Right forelimb (tissue), 1 donor: ENCODE measurements at regions not wholly inside any gene's neighbourhood (a gene's known extent, or its start where the extent isn't known, plus 50 kb on each side); places are given as distances from the start of the nearest gene placed in this dataset.
"Not testable (repeated sequence)": the region's sequence is repeated elsewhere in the genome, so short reads cannot be mapped to it uniquely, and the experiment has no call there.

ENCODE experiments used
- DNase-seq: peaks from one replicate; pipeline ENCODE4 v3.0.0-alpha.2; 2018

DNA sequence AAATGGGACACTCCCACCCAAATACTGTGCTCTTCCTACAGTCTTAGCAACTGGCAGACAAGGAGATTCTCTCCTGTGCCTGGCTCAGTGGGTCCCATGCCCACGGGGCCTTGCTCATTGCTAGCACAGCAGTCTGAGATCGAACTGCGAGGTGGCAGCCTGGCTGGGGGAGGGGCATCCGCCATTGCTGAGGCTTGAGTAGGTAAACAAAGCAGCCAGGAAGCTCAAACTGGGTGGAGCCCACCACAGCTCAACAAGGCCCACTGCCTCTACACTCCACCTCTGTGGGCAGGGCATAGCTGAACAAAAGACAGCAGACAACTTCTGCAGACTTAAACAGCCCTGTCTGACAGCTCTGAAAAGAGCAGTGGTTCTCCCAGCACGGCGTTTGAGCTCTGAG lies 174.8 kb downstream of the COL12A1 start:
- DNase-seq, result not testable (repeated sequence)

- no peak for DNase-seq
These were observed 176.5 kb downstream of the COL12A1 start for GRCh38 chr6:75029333-75029732.

DNA sequence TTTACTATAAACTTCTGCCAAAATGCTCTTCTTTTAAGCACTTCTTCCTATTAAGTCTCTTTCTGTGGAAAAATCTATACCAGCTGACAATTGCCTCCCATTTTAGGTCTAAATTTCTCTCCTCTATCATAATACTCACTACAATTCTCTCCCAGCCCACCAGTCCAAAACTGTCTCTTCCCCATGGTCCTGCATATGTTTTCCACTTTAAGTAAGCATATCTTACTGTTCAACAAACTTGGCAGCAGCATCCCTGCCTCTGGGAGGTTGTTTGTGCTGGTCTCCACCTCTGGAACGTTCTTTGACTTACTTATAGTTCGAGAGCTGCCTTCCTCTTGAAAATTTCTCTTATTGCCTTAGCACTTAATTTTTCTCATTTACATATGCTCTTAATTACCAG lies 180.5 kb downstream of the COL12A1 start:
- no peak for DNase-seq

DNA sequence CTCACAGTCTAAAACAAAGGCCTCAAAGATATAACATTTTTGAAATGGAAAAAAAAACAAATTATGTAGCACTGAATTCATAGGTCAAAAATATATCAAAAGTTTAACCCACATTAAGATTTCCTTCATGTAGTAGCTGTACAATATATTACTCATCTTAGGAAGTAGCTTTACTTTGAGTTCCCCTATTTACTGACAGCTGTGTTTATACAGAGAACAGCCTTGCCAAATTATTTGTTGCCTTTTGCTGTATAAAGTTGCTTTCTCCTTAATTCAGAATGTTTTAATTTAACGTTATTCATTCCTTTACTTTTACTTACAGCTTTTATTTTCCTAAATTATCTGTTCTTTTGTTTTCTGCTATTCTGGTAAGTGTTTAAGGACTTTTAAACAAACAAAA lies 181.0 kb downstream of the COL12A1 start:
- no peak for DNase-seq

DNA sequence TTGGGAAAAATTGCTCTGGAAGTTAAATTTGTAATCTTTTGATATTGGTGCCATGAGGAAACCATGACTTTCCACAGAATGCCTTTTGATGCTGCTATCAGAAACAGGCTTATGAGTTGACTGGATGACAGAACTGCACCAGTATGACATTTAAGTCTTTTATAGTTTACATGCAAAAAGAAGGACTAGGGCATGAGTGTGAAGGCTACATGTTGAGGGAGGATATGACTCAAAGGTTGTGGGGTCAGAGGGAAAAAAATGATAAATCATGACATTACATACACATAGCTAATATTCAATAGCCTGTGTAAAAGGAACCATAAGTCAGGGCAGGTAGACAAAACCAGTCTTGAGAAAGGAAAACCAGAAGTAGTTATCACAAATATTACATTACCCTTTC lies 182.2 kb downstream of the COL12A1 start:
- no peak for DNase-seq

DNA sequence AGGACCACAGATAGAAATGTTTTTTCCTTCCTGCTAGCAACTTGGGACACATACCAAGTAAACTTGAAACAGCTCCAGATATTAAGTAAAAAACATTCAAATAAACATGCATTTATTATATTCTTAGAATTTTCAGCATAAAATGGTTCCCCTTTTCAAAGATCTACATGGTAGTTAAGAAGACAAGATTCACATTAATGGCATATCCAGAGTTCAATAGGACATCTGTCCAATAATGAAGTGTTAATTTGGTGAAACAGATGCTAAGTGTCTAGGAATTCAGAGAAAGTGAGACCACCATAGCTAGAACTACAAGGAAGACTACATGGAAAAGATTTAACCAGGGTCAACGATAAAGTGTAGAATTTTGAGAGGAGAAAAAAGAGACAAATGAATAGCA lies 184.9 kb downstream of the COL12A1 start:
- DNase-seq, result no peak

DNA sequence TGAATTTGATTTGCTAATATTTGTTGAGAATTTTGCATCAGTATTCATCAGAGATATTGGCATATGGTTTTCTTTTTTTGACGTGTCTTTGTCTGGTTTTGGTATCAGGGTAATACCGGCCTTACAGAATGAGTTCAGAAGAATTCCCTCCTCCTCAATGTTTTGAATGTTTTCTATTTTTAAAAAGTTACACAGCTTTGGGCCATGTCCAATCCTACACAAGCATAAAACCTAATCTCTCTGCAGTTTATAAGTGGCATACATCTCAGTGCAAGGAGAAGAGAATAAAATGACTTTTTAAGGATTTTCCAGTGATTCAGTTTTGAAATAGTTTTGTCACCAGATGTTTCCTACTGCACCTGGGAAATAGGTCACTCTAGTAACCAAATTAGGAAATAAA lies 185.5 kb downstream of the COL12A1 start:
- no peak for DNase-seq

DNA sequence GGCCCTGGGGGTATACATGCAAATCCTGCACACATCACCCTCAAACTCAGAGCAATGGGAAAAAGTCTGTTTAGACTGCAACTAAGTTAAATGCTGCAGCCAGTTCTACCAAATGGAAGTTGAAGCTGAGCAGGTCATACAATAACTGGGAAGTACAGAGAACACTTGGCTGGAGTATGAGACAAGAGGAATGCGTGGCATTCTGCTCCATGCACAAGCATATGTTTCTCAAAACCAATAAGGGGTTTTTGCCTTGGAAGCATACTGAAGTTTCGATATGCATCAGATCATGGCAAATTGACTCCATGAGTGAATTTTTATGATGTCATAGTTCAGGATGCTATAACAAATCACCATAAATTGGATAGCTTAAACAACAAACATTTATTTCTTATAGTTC lies 193.8 kb downstream of the COL12A1 start:
- DNase-seq, result no peak

DNA sequence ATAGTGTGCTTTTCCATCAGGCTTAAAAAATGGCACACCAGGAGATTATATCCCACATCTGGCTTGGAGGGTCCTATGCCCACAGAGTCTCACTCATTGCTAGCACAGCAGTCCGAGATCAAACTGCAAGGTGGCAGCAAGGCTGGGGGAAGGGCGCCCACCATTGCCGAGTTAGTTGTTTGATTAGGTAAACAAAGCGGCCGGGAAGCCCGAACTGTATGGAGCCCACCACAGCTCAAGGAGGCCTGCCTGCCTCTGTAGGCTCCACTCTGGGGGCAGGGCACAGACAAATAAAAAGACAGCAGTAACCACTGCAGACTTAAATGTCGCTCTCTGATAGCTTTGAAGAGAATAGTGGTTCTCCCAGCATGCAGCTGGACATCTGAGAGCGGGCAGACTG lies 201.9 kb downstream of the COL12A1 start:
- DNase-seq, result not testable (repeated sequence)

DNA sequence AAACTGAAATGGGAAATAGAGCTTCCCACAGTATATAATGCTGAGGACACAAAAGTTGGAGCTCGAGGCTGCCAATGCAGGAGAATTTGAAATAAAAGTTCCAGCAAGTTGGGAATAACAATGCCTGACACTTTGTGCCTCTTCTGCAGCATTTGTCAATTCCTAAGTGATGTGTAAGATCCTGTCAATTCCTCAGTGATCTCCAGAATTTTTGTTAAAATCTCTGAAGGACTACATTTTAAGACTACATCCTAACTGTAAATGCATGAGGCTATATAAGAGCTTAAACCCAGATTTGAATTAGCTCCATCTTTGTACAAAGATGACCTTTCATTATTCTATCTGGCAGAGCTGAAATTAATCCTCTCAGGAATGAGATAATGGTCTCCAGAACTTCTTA lies 208.2 kb downstream of the COL12A1 start:
- no peak for DNase-seq

- no peak for DNase-seq
These were observed 212.7 kb downstream of the COL12A1 start for GRCh38 chr6:74993136-74993535.

- peak; percentile 53 for DNase-seq
These were observed 214.1 kb downstream of the COL12A1 start for GRCh38 chr6:74991573-74992332.

DNA sequence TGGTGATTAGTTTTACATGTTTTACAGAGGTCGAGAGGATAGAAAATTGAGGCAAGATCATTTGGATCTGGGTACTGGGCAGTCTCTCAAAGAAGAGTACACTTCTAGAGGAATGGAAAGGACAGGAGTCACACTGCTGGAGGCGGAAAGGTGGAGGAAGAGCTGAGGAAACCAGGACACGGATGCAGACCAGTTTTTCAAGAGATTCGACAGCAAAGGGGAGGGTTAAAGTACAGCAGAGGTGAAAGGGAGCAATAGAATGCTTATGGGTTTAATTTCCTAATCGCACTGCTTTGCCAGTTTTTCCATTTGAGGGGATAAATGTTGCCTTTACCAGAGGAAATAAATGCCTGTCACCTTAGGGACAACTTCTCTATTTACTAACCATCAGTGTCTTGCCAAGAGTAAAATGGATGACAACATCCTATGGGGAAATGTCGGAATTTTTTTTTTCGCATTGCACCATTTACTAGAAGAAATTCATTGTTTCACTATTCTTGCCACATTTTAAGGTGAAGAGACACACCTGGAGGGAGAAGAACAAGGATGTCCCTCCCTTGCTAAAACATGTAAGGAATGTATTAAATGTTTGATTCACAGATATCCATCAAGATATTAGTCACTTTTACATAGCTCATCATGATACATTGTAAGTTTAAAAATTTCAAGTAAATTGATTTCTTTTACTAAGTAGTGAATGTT lies 226.6 kb downstream of the COL12A1 start:
- DNase-seq, result no peak

DNA sequence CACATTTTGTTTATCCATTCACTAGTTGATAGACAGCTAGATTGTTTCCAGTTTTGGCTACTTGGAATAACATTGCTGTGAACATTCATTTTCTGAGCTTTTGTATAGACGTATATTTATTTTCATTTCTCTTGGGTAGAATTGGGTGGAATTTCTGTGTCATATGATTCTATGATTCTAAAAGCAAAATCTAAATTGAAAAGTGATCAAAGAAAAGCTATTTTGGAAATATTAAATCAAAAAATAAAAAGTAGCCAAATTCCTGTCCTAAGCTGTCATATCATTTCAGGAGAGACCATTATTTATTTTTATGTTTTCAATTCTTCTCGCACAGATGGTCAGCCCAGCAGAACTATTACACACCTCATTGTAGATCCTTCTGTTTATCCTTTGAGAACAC lies 229.2 kb downstream of the COL12A1 start:
- DNase-seq, result no peak

- no peak for DNase-seq
These were observed 229.8 kb downstream of the COL12A1 start for GRCh38 chr6:74976026-74976425.

DNA sequence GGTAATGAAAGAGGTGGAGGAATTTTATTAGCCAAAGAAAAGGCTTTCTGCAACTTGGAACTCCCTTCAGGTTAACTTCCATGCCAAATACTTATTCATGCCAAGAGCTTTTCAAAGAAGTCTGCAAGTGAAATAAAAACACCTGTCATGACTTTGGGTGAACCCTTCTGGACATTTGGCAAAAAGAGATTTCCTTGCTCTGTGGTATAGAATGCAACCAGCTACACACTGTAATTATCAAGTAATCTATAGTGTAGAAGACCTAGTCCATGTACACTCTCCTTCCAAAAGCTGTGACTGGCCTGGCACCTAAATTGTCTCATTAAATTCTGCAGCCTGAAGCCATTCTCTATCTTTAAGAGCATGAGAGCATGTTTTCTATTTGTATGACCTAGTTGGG lies 232.3 kb downstream of the COL12A1 start:
- DNase-seq, result no peak

- DNase-seq, result no peak
These were observed 234.2 kb downstream of the COL12A1 start for GRCh38 chr6:74971633-74972032.

- DNase-seq, result no peak
These were observed 236.1 kb downstream of the COL12A1 start for GRCh38 chr6:74969591-74970267.

GRCh38 chr6:74967821-74968220 lies 238.0 kb downstream of the COL12A1 start:
- no peak for DNase-seq

GRCh38 chr6:74966712-74967111 lies 239.1 kb downstream of the COL12A1 start:
- DNase-seq, result no peak

- no peak for DNase-seq
These were observed 240.9 kb downstream of the COL12A1 start for GRCh38 chr6:74964871-74965441.

DNA sequence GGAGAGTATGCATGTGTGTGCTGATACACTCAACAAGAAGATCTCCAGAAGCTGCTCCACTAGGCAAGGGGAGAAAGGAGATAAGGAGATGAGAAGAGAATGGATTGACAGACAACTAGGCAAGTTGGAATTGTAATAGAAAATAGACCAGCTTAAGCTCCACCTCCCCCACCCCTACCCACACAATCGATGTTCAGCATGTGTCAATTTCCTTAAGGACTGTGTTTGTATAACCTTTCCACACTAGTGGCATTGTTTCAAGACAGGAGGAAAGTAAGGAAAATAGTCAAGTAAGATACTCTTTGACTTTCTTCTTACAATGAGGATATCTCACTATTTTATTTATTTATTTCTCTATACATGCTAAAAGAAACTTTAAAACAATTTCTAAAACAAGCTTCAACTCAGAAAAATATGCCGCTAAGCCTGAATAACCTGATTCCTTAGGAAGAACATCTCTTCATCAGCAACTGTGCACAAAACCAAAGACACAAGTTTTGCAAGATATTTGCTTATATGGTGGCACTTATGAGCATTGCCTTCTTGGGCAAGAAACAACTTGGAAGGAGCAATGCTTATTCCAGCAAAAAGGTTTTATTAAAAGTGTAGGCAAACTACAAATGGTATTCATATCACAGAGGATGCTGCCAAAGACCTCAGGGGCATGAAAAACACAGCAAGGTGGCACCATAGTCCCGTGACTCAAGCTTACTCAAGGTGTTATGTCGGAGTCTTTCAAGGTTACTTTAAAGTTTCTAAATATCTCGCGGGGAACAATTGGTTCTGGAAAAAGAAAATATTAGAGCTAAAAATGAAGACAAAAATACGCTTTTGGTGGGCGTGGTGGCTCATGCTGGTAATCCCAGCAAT lies 249.1 kb downstream of the COL12A1 start:
- no peak for DNase-seq

- DNase-seq, result no peak
These were observed 252.1 kb downstream of the COL12A1 start for GRCh38 chr6:74953708-74954107.
